Activated CD8-positive, alpha-beta T cell treated with anti-CD3 and anti-CD28 coated beads for 36 hours (primary cell): ENCODE measurements at regions not wholly inside any gene's neighbourhood (a gene's known extent, or its start where the extent isn't known, plus 50 kb on each side); places are given as distances from the start of the nearest gene placed in this dataset.

Experiments
- ATAC-seq: fragments of 200-7000 bp; cut with Tn5 transposase; one replicate; pipeline ENCODE4 v1.10.0; 2021; ENCODE audit warnings: mild to moderate bottlenecking, moderate library complexity
- CTCF ChIA-PET: fragments of 350-600 bp; sonication (Branson Sonifier 250); formaldehyde crosslinking; loops from one replicate; lab custom pipeline; 2021; ENCODE audit warnings: antibody characterized with exemption; lab: Charles Lee
- POLR2A ChIA-PET: fragments of 350-600 bp; sonication (Branson Sonifier 250); formaldehyde crosslinking; loops from one replicate; lab custom pipeline; 2021; ENCODE audit warnings: antibody characterized with exemption; lab: Charles Lee
- DNase-seq: peaks from one replicate; pipeline ENCODE4 v3.0.0-alpha.2; 2020
- H3K27ac Mint-ChIP-seq: one replicate; pipeline ENCODE4 v1.8.0; 2021; ENCODE audit warnings: mild to moderate bottlenecking, mixed read lengths
- H3K27me3 Mint-ChIP-seq: one replicate; pipeline ENCODE4 v1.8.0; 2021; ENCODE audit warnings: mixed read lengths
- H3K36me3 Mint-ChIP-seq: one replicate; pipeline ENCODE4 v1.8.0; 2021; ENCODE audit warnings: low read depth, mixed read lengths
- H3K4me1 Mint-ChIP-seq: one replicate; pipeline ENCODE4 v1.8.0; 2021; ENCODE audit warnings: low read depth, mixed read lengths
- H3K4me3 Mint-ChIP-seq: one replicate; pipeline ENCODE4 v1.8.0; 2021; ENCODE audit warnings: mild to moderate bottlenecking, moderate library complexity, mixed read lengths
- H3K9me3 Mint-ChIP-seq: one replicate; pipeline ENCODE4 v1.8.0; 2021; ENCODE audit warnings: mixed read lengths
- CTCF ChIP-seq: fragments of 200-600 bp; IDR thresholded peaks from one replicate; pipeline ENCODE4 v1.8.0; 2022; ENCODE audit warnings: antibody characterized with exemption, mild to moderate bottlenecking
- intact Hi-C: fragments of 100-400 bp; cut with micrococcal nuclease; formaldehyde crosslinking; loops from one replicate; pipeline ENCODE4 v1.10.0; 2022

GRCh38 chr6:19552076-19552475 is 285.1 kb upstream of the ID4 start:
- CTCF ChIA-PET, result no interaction called here
- POLR2A ChIA-PET, result no interaction called here
- intact Hi-C loops, result no loop called here
- Mint-ChIP-seq H3K9me3 (peaks cover 5% of the 10 kb centered on the region), H3K4me3 (no peak overlapping the region), H3K27me3 (no peaks in the 10 kb centered on the region), H3K4me1 (no peaks in the 10 kb centered on the region), H3K27ac (no peak overlapping the region), H3K36me3 (no peaks in the 10 kb centered on the region)
- no peak for DNase-seq
- no peak for ATAC-seq
- TF ChIP-seq CTCF, result no peak

- intact Hi-C loops, result no loop called here
- ChIA-PET POLR2A (no interaction called here), CTCF (no interaction called here)
- Mint-ChIP-seq H3K4me3 (no peak overlapping the region), H3K4me1 (no peaks in the 10 kb centered on the region), H3K36me3 (no peaks in the 10 kb centered on the region), H3K27me3 (no peaks in the 10 kb centered on the region), H3K27ac (no peak overlapping the region), H3K9me3 (peaks cover 5% of the 10 kb centered on the region)
- no peak for ATAC-seq
- no peak for DNase-seq
- TF ChIP-seq CTCF, result no peak
These were observed 284.6 kb upstream of the ID4 start for GRCh38 chr6:19552588-19552987.

GRCh38 chr6:19554356-19555225 is 282.6 kb upstream of the ID4 start:
- CTCF ChIA-PET, result no interaction called here
- H3K36me3 Mint-ChIP-seq, result no peaks in the 10 kb centered on the region
- no peaks in the 10 kb centered on the region for H3K4me1 Mint-ChIP-seq
- TF ChIP-seq CTCF, result no peak
- no peaks in the 10 kb centered on the region for H3K27me3 Mint-ChIP-seq
- no peak for DNase-seq
- ATAC-seq, result no peak
- intact Hi-C loops, result no loop called here
- H3K27ac Mint-ChIP-seq, result no peak overlapping the region
- H3K4me3 Mint-ChIP-seq, result no peak overlapping the region
- POLR2A ChIA-PET, result no interaction called here
- peaks cover 6% of the 10 kb centered on the region for H3K9me3 Mint-ChIP-seq

- H3K27me3 Mint-ChIP-seq, result no peaks in the 10 kb centered on the region
- no peak for DNase-seq
- intact Hi-C loops, result no loop called here
- H3K4me1 Mint-ChIP-seq, result no peaks in the 10 kb centered on the region
- no peak for ATAC-seq
- H3K4me3 Mint-ChIP-seq, result no peak overlapping the region
- ChIA-PET CTCF (no interaction called here), POLR2A (no interaction called here)
- no peak overlapping the region for H3K27ac Mint-ChIP-seq
- no peaks in the 10 kb centered on the region for H3K36me3 Mint-ChIP-seq
- no peak for TF ChIP-seq CTCF
- H3K9me3 Mint-ChIP-seq, result peaks cover 11% of the 10 kb centered on the region
These were observed 280.0 kb upstream of the ID4 start for GRCh38 chr6:19557191-19557590.

GRCh38 chr6:19558201-19558600 is 279.0 kb upstream of the ID4 start:
- DNase-seq (no peak), ATAC-seq (no peak)
- ChIA-PET POLR2A (no interaction called here), CTCF (no interaction called here)
- Mint-ChIP-seq H3K36me3 (no peaks in the 10 kb centered on the region), H3K4me3 (no peak overlapping the region), H3K4me1 (no peaks in the 10 kb centered on the region), H3K9me3 (peaks cover 6% of the 10 kb centered on the region), H3K27ac (no peak overlapping the region), H3K27me3 (no peaks in the 10 kb centered on the region)
- intact Hi-C loops, result no loop called here
- no peak for TF ChIP-seq CTCF
